ENCODE measurements at regions not wholly inside any gene's neighbourhood (a gene's known extent, or its start where the extent isn't known, plus 50 kb on each side); places are given as distances from the start of the nearest gene placed in this dataset.

DNA sequence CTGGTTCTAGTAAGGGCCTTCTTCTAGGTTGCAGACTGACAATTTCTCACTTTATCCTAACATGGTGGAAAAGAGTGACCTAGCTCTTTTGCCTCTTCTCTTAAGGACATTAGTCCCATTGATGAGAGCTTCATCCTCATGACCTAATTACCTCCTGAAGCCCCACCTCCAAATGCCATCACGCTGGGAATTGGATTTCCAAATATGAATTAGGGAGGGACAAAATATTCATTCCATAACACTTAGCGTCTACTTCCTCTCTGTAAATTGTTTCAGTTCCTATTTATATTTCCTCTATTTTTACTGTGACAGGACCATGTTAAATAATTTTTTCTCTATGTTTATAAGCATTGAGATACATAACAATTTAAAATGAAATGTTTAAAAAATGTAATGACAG is 408.8 kb downstream of the CDH10 start:
- TF ChIP-seq EP300 (IDR thresholded peaks at IDR 0.05; ENCODE audit: borderline replicate concordance in 1 of 2, control insufficient read depth in 1 of 2, low read depth in 2 of 2, low read length in 2 of 2) (no peak), MYC (IDR thresholded peaks at IDR 0.05; ENCODE audit: insufficient read depth, insufficient read length, insufficient replicate concordance, low read length, severe bottlenecking) (no peak), FOXM1 (IDR thresholded peaks at IDR 0.05; ENCODE audit: low read depth, low read length) (no peak), CTCF (IDR thresholded peaks at IDR 0.05 in 2 of 3, conservative IDR thresholded peaks at IDR 0.05 in 1 of 3; ENCODE audit: control insufficient read depth in 2 of 3, extremely low read depth in 1 of 3, insufficient read depth in 1 of 3, low read depth in 3 of 3, low read length in 3 of 3) (no peak), CEBPB (IDR thresholded peaks at IDR 0.05; ENCODE audit: borderline replicate concordance in 1 of 2, low read depth in 2 of 2, low read length in 2 of 2) (no peak), TCF7 (IDR thresholded peaks at IDR 0.05; ENCODE audit: borderline replicate concordance) (no peak), EZH2 (IDR thresholded peaks at IDR 0.05; ENCODE audit: borderline replicate concordance, control insufficient read depth, low read depth, low read length) (no peak), SP1 (IDR thresholded peaks at IDR 0.05; ENCODE audit: low read depth, low read length) (no peak), ZSCAN29 (IDR thresholded peaks at IDR 0.05) (no peak), PKNOX1 (IDR thresholded peaks at IDR 0.05) (no peak), POLR2AphosphoS5 (IDR thresholded peaks at IDR 0.05; ENCODE audit: low read length) (no peak), RAD21 (IDR thresholded peaks at IDR 0.05; ENCODE audit: insufficient read depth, low read depth, low read length) (no peak), GABPA (IDR thresholded peaks at IDR 0.05; ENCODE audit: low read depth) (no peak)
- TF ChIP-seq, protein P1, sequence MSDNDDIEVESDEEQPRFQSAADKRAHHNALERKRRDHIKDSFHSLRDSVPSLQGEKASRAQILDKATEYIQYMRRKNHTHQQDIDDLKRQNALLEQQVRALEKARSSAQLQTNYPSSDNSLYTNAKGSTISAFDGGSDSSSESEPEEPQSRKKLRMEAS (IDR thresholded peaks at IDR 0.05; ENCODE audit: low read depth, low read length) = no peak

Measured in GM12878 (cell line).